Femur (tissue), 1 donor: ENCODE measurements at regions not wholly inside any gene's neighbourhood (a gene's known extent, or its start where the extent isn't known, plus 50 kb on each side); places are given as distances from the start of the nearest gene placed in this dataset.
A peak's percentile ranks its signal among the peaks of the same experiment; 100 is the strongest.
"Not testable (repeated sequence)": the region's sequence is repeated elsewhere in the genome, so short reads cannot be mapped to it uniquely, and the experiment has no call there.

Experiments used
- DNase-seq: peaks from one replicate; pipeline ENCODE4 v3.0.0-alpha.2; 2017

- no peak for DNase-seq
Observed at GRCh38 chr6:103507052-103507451, 1352.7 kb downstream of the HACE1 start.

- DNase-seq = no peak
Observed at GRCh38 chr6:103505155-103505518, 1354.6 kb downstream of the HACE1 start.

- no peak for DNase-seq
Observed at GRCh38 chr6:103504501-103505154, 1355.1 kb downstream of the HACE1 start.

- DNase-seq = not testable (repeated sequence)
Observed at GRCh38 chr6:103496588-103496987, 1363.1 kb downstream of the HACE1 start.

GRCh38 chr6:103456652-103457051, 1403.1 kb downstream of the HACE1 start:
- no peak for DNase-seq

- no peak for DNase-seq
Observed at GRCh38 chr6:103455275-103455674, 1404.4 kb downstream of the HACE1 start.

- DNase-seq = no peak
Observed at GRCh38 chr6:103409475-103409874, 1450.2 kb downstream of the HACE1 start.

- DNase-seq = no peak
Observed at GRCh38 chr6:103405321-103405720, 1454.4 kb downstream of the HACE1 start.

GRCh38 chr6:103404799-103405198, 1454.9 kb downstream of the HACE1 start:
- DNase-seq = no peak

- no peak for DNase-seq
Observed at GRCh38 chr6:103396768-103397167, 1463.0 kb downstream of the HACE1 start.

- no peak for DNase-seq
Observed at GRCh38 chr6:103379272-103379671, 1480.4 kb downstream of the HACE1 start.

- no peak for DNase-seq
Observed at GRCh38 chr6:103367212-103367611, 1492.5 kb downstream of the HACE1 start.

- DNase-seq = no peak
Observed at GRCh38 chr6:103356531-103356930, 1503.2 kb downstream of the HACE1 start.

GRCh38 chr6:103344554-103345163, 1515.1 kb downstream of the HACE1 start:
- no peak for DNase-seq

- no peak for DNase-seq
Observed at GRCh38 chr6:103335412-103335811, 1524.3 kb downstream of the HACE1 start.

GRCh38 chr6:103326760-103327757, 1532.7 kb downstream of the HACE1 start:
- DNase-seq = peak; percentile 47

GRCh38 chr6:103313432-103313831, 1546.3 kb downstream of the HACE1 start:
- no peak for DNase-seq

GRCh38 chr6:103294376-103294775, 1565.3 kb downstream of the HACE1 start:
- not testable (repeated sequence) for DNase-seq

GRCh38 chr6:103284835-103285234, 1574.9 kb downstream of the HACE1 start:
- DNase-seq = no peak

GRCh38 chr6:103280417-103280816, 1579.3 kb downstream of the HACE1 start:
- DNase-seq = no peak

GRCh38 chr6:103277936-103278335, 1581.8 kb downstream of the HACE1 start:
- DNase-seq = peak; percentile 16

GRCh38 chr6:103273048-103273447, 1586.7 kb downstream of the HACE1 start:
- DNase-seq = no peak

GRCh38 chr6:103269581-103269980, 1590.1 kb downstream of the HACE1 start:
- DNase-seq = no peak

- DNase-seq = no peak
Observed at GRCh38 chr6:103268335-103268734, 1591.4 kb downstream of the HACE1 start.
